ENCODE measurements at regions not wholly inside any gene's neighbourhood (a gene's known extent, or its start where the extent isn't known, plus 50 kb on each side); places are given as distances from the start of the nearest gene placed in this dataset.

DNA sequence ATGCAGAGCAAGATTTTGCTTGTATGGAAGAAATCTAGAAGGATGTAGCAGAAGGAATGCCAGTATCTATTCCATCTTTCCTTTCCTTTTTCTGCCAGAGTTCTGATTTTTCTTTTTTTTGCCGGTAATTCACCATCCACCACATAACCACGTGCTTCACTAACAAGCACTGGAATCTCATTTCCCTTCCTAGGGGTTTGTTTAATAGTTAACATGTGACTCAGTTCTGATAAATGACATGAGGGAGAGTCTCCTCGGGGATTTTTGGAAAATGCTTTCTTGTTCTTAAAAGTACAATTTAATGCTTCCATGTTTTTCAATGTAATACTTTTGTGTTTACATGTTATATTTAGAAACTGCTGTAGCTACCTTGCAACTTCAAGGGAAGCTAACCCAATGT is 590.2 kb downstream of the SH2D4B start:
- no peaks in the 10 kb centered on the region for H3K36me3 ChIP-seq
- no peak overlapping the region for H3K27ac ChIP-seq (replicated peaks)
- TF ChIP-seq, protein P1, sequence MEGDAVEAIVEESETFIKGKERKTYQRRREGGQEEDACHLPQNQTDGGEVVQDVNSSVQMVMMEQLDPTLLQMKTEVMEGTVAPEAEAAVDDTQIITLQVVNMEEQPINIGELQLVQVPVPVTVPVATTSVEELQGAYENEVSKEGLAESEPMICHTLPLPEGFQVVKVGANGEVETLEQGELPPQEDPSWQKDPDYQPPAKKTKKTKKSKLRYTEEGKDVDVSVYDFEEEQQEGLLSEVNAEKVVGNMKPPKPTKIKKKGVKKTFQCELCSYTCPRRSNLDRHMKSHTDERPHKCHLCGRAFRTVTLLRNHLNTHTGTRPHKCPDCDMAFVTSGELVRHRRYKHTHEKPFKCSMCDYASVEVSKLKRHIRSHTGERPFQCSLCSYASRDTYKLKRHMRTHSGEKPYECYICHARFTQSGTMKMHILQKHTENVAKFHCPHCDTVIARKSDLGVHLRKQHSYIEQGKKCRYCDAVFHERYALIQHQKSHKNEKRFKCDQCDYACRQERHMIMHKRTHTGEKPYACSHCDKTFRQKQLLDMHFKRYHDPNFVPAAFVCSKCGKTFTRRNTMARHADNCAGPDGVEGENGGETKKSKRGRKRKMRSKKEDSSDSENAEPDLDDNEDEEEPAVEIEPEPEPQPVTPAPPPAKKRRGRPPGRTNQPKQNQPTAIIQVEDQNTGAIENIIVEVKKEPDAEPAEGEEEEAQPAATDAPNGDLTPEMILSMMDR (IDR thresholded peaks at IDR 0.05; ENCODE audit: borderline replicate concordance), result no peak
- H3K4me1 ChIP-seq, result no peaks in the 10 kb centered on the region
- intact Hi-C loops (cut with micrococcal nuclease), result no loop called here
- no peak overlapping the region for H3K4me3 ChIP-seq
- no peaks in the 10 kb centered on the region for H3K27me3 ChIP-seq (ENCODE audit: low read depth)
- no peaks in the 10 kb centered on the region for H3K9me3 ChIP-seq (replicated peaks)
- no peak for DNase-seq

DNA sequence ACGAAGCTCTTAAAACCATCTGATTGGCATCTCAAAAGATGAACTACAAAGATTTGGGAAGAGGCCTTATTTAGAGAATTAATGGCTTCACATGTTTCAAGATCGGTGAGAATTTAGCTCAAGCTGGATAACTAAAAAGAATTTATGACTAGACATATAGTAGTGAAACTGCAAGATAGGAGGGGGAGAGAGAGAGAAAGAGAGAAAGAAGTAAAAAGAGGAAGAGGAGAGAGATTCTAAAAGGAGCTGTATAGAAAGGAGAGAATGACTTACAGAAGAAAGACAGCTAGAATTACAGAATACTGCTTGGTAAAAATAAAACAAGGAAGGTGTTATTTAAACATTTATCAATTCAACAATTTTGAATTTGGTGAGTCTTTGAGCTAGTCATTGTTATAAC is 592.3 kb downstream of the SH2D4B start:
- H3K36me3 ChIP-seq, result no peaks in the 10 kb centered on the region
- H3K27ac ChIP-seq (replicated peaks), result no peak overlapping the region
- TF ChIP-seq, protein P1 (IDR thresholded peaks at IDR 0.05; ENCODE audit: borderline replicate concordance), result no peak
- intact Hi-C loops (cut with micrococcal nuclease), result no loop called here
- H3K9me3 ChIP-seq (replicated peaks), result no peaks in the 10 kb centered on the region
- no peaks in the 10 kb centered on the region for H3K27me3 ChIP-seq (ENCODE audit: low read depth)
- no peaks in the 10 kb centered on the region for H3K4me1 ChIP-seq
- H3K4me3 ChIP-seq, result no peak overlapping the region
- no peak for DNase-seq

DNA sequence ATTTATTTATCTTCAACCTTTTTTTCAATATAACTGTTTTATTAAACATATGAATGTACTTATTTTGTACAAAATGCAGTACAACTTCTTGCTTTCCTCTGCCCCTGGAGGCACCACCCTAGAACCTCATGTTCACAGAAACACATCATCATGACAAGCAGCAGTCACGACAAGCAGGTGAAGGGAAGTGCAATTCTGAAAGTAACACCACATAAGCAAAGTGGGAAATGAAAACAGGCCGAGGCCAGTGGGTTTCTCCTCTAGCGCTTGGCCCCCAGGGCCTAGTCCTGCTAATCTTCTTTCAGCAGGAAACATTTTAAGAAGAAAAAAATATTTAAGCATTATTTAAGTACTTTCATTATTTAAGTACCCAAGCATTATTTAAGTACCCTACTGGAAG is 598.1 kb downstream of the SH2D4B start:
- no peaks in the 10 kb centered on the region for H3K4me1 ChIP-seq
- H3K4me3 ChIP-seq, result no peak overlapping the region
- no peak overlapping the region for H3K27ac ChIP-seq (replicated peaks)
- H3K9me3 ChIP-seq (replicated peaks), result peaks cover 14% of the 10 kb centered on the region
- no peaks in the 10 kb centered on the region for H3K27me3 ChIP-seq (ENCODE audit: low read depth)
- intact Hi-C loops (cut with micrococcal nuclease), result no loop called here
- no peak for DNase-seq
- TF ChIP-seq, protein P1 (IDR thresholded peaks at IDR 0.05; ENCODE audit: borderline replicate concordance), result no peak
- no peaks in the 10 kb centered on the region for H3K36me3 ChIP-seq

- Histone ChIP-seq H3K27me3 (ENCODE audit: low read depth) (no peaks in the 10 kb centered on the region), H3K4me1 (no peaks in the 10 kb centered on the region), H3K27ac (replicated peaks) (no peak overlapping the region), H3K9me3 (replicated peaks) (peaks cover 14% of the 10 kb centered on the region), H3K36me3 (no peaks in the 10 kb centered on the region), H3K4me3 (no peak overlapping the region)
- TF ChIP-seq, protein P1 (IDR thresholded peaks at IDR 0.05; ENCODE audit: borderline replicate concordance), result no peak
- DNase-seq, result no peak
- intact Hi-C loops (cut with micrococcal nuclease), result no loop called here
Measured at GRCh38 chr10:81136261-81136660, 598.6 kb downstream of the SH2D4B start.

DNA sequence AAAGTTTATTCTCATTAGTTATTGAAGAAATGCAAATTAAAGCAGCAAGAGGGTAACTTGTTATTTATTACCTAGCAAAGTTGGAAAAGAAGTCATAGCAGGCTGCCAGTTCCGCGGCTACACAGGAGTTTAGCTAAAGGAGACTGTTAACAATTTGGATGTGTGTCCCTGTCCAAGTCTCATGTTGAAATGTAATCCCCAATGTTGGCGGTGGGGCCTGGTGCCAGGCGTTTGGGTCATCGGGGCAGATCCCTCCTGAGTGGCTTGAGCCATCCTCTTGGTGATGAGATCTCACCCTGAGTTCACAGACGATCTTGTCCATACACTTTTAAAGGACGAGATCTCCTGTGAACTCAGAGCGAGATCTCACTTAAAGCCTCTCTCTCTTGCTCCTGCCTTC is 608.3 kb downstream of the SH2D4B start:
- Histone ChIP-seq H3K36me3 (no peaks in the 10 kb centered on the region), H3K4me3 (no peak overlapping the region), H3K9me3 (replicated peaks) (no peaks in the 10 kb centered on the region), H3K27ac (replicated peaks) (no peak overlapping the region), H3K27me3 (ENCODE audit: low read depth) (no peaks in the 10 kb centered on the region), H3K4me1 (no peaks in the 10 kb centered on the region)
- no peak for DNase-seq
- TF ChIP-seq, protein P1 (IDR thresholded peaks at IDR 0.05; ENCODE audit: borderline replicate concordance), result no peak
- intact Hi-C loops (cut with micrococcal nuclease), result no loop called here

DNA sequence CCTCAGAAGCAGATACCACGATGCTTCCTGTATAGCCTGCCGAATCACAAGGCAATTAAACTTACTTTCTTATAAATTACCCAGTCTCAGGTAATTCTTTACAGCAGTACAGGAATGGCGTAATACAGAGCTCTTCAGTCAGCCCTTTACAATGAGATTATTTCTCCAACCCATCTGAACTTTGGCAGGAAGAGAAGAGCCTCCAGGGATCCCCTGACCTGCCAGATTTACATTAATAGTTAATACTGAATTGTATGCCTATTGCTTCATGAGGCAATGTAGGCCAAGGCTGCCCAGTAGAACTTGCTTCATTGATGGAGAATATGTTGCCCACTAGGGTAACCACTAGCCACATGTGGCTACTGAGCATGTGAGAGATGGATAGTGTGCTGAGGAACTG is 608.7 kb downstream of the SH2D4B start:
- Histone ChIP-seq H3K27ac (replicated peaks) (no peak overlapping the region), H3K27me3 (ENCODE audit: low read depth) (no peaks in the 10 kb centered on the region), H3K9me3 (replicated peaks) (no peaks in the 10 kb centered on the region), H3K36me3 (no peaks in the 10 kb centered on the region), H3K4me1 (no peaks in the 10 kb centered on the region), H3K4me3 (no peak overlapping the region)
- no peak for DNase-seq
- intact Hi-C loops (cut with micrococcal nuclease), result no loop called here
- TF ChIP-seq, protein P1 (IDR thresholded peaks at IDR 0.05; ENCODE audit: borderline replicate concordance), result no peak
